PFSK-1 (cell line): ENCODE measurements at regions not wholly inside any gene's neighbourhood (a gene's known extent, or its start where the extent isn't known, plus 50 kb on each side); places are given as distances from the start of the nearest gene placed in this dataset.

Source experiments
- FOXP2 ChIP-seq: optimal IDR thresholded peaks from 2 replicates; pipeline ENCODE3; 2011; ENCODE audit warnings: borderline replicate concordance, control low read depth, inconsistent platforms; ENCODE audit not compliant: insufficient read depth; ENCODE audit errors: extremely low read length, extremely low read depth
- POLR2AphosphoS5 ChIP-seq: IDR thresholded peaks from 2 replicates; pipeline ENCODE4 v1.6.1; 2012; ENCODE audit warnings: low read depth, mild to moderate bottlenecking, control low read depth, low read length, moderate library complexity
- SIN3A ChIP-seq: IDR thresholded peaks from 2 replicates; pipeline ENCODE4 v1.6.1; 2012; ENCODE audit warnings: mild to moderate bottlenecking, low read length, moderate library complexity, borderline replicate concordance; ENCODE audit not compliant: insufficient read depth
- TAF1 ChIP-seq: IDR thresholded peaks from 2 replicates; pipeline ENCODE4 v1.6.1; 2012; ENCODE audit warnings: low read length, control low read depth, borderline replicate concordance; ENCODE audit not compliant: insufficient read depth
- TF ChIP-seq, protein P1 (sequence below), 2 experiments: IDR thresholded peaks; 2 replicates each; pipeline versions ENCODE4 v1.6.1 to v1.8.0; 2011 to 2012; ENCODE audit warnings: low read depth in 2 of 2, low read length in 2 of 2, control low read depth in 1 of 2, inconsistent platforms in 1 of 2, mild to moderate bottlenecking in 1 of 2, moderate library complexity in 1 of 2; ENCODE audit not compliant: insufficient read depth in 1 of 2

DNA sequence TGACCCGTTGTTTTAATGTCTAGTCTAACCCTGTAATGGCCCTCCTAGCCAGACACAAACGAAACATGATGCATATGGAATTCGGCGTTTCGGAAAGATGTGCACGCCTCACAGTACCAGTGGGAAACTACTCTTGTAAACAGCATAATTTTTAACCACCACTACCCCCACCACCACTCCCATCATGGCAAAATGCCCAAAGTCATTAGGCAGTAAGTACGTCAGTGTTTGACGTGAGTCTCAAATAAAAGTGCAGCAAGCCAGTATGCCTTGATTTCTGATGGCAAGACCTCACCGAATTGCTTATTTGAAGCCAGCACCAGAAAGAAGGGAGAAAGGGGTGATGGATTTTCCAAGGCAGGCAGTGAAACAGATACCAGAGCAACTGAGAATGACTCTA is 71.4 kb downstream of the ADRB2 start:
- TF ChIP-seq FOXP2 (no peak), SIN3A (no peak), TAF1 (no peak), POLR2AphosphoS5 (no peak)
- TF ChIP-seq, protein P1, sequence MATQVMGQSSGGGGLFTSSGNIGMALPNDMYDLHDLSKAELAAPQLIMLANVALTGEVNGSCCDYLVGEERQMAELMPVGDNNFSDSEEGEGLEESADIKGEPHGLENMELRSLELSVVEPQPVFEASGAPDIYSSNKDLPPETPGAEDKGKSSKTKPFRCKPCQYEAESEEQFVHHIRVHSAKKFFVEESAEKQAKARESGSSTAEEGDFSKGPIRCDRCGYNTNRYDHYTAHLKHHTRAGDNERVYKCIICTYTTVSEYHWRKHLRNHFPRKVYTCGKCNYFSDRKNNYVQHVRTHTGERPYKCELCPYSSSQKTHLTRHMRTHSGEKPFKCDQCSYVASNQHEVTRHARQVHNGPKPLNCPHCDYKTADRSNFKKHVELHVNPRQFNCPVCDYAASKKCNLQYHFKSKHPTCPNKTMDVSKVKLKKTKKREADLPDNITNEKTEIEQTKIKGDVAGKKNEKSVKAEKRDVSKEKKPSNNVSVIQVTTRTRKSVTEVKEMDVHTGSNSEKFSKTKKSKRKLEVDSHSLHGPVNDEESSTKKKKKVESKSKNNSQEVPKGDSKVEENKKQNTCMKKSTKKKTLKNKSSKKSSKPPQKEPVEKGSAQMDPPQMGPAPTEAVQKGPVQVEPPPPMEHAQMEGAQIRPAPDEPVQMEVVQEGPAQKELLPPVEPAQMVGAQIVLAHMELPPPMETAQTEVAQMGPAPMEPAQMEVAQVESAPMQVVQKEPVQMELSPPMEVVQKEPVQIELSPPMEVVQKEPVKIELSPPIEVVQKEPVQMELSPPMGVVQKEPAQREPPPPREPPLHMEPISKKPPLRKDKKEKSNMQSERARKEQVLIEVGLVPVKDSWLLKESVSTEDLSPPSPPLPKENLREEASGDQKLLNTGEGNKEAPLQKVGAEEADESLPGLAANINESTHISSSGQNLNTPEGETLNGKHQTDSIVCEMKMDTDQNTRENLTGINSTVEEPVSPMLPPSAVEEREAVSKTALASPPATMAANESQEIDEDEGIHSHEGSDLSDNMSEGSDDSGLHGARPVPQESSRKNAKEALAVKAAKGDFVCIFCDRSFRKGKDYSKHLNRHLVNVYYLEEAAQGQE (IDR thresholded peaks at IDR 0.05; ENCODE audit: insufficient read depth in 1 of 2, low read depth in 2 of 2, low read length in 2 of 2): no peak

DNA sequence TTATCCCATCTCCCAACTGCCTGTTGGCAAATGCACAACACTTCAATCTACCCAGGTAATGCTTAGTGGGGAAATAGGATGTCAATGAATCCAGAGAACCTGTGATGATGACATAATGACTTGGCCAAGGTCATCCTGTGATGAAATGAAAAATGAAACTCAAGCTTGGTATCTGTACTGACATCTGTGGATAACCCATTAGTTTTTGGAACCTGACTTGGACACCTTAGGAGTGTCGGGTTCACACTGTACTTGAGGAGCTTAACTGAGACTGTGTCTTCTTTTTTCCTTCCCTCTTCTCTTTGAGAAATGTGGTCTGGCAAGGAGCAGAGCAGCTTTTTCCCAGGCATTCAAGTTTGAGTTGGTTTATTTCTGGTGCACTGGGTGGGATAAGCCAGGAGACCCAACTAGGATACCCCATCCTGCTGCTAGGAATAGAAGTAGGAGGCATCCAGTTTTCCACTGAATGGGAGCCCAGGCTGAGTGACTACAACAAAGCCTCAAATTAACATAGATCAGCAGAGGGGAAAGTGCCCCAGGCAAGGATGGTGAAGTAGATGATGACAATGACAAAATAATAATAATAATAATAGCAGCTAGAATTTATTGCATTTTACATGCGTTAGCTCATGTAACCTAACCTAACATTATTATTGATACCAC is 72.1 kb downstream of the ADRB2 start:
- TF ChIP-seq TAF1 (no peak), POLR2AphosphoS5 (no peak), SIN3A (no peak), FOXP2 (no peak)
- TF ChIP-seq, protein P1 (IDR thresholded peaks at IDR 0.05; ENCODE audit: insufficient read depth in 1 of 2, low read depth in 2 of 2, low read length in 2 of 2): no peak

DNA sequence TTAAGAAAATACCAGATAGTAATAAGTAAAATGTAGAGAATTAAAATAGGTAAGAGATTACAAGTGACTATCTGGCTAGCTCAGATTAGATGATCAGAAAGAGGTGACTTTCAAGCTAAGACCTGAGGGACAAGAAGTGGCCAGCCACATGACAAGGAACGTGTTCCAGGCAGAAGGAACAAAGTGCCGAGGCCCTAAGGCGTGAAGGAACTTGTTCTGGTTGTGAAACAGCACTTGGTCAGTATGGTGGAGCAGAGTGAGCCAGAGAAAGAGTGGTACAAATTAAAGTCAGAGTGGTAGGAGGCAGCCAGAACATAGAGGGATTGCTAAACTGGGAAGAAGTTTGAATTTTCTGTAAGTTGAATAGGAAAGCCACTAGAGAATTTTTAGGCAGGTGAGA is 73.6 kb downstream of the ADRB2 start:
- TF ChIP-seq, protein P1 (IDR thresholded peaks at IDR 0.05; ENCODE audit: insufficient read depth in 1 of 2, low read depth in 2 of 2, low read length in 2 of 2): no peak
- TF ChIP-seq TAF1 (no peak), POLR2AphosphoS5 (no peak), SIN3A (no peak), FOXP2 (no peak)

DNA sequence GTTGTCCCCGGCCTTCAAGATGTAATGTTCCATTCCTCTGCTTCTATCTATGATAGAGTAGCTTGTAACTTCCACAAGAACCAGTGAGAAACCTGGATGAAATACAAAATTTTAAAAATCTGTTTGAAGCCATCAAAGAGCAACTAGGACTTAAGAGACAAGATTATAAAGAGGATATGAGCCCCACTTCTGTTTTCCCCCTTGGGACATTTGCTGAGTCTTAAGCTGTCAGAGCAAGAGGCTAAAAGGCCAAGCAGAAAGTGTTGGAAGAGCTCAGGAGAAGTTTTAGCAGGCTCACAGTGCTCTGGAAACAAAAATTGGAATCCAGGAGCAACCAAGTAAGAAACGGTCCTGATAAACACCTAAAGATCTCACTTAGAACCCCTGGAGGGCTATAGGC is 76.1 kb downstream of the ADRB2 start:
- no peak for TF ChIP-seq SIN3A

DNA sequence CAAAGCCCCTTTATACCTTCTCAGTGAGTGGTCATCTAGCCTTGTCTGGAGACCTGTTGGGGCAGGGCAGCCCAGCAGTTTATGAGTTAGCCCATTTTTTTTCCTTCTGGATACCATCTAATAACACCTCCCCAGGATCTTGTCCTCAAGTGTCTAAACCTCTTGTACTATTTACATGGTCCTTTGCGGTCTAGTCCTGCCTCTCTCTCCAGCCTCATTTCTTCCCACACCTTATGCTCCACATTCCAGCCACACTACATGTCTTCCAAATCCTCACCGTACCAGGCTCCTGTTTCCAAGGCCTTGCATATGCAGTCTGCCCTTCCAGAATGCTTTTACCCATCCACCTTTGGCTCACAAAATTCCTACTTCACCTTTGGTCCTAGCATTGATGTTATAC is 77.2 kb downstream of the ADRB2 start:
- no peak for TF ChIP-seq FOXP2
- TF ChIP-seq, protein P1 (IDR thresholded peaks at IDR 0.05; ENCODE audit: insufficient read depth in 1 of 2, low read depth in 2 of 2, low read length in 2 of 2): no peak
- TF ChIP-seq POLR2AphosphoS5: no peak
- no peak for TF ChIP-seq SIN3A
- no peak for TF ChIP-seq TAF1
